Mesendoderm (in vitro differentiated cells): ENCODE measurements at regions not wholly inside any gene's neighbourhood (a gene's known extent, or its start where the extent isn't known, plus 50 kb on each side); places are given as distances from the start of the nearest gene placed in this dataset.

Source experiments
- DNase-seq: peaks from one replicate; pipeline ENCODE4 v3.0.0; 2013
- H2AK5ac ChIP-seq: 2 replicates; pipeline ENCODE4 v1.6.1; 2013; ENCODE audit warnings: low read length, inconsistent platforms
- H2BK120ac ChIP-seq: 2 replicates; pipeline ENCODE4 v1.6.1; 2013; ENCODE audit warnings: low read depth, mild to moderate bottlenecking, low read length, moderate library complexity, mixed read lengths
- H2BK15ac ChIP-seq: replicated peaks from 2 replicates; pipeline ENCODE4 v1.6.1; 2013; ENCODE audit warnings: low read depth, mild to moderate bottlenecking, moderate library complexity
- H2BK5ac ChIP-seq: 2 replicates; pipeline ENCODE4 v1.6.1; 2013; ENCODE audit warnings: low read length, inconsistent platforms
- H3K18ac ChIP-seq: 2 replicates; pipeline ENCODE4 v1.6.1; 2013; ENCODE audit warnings: mild to moderate bottlenecking, low read length, mixed read lengths
- H3K23ac ChIP-seq: one replicate; pipeline ENCODE4 v1.6.1; 2013; ENCODE audit warnings: low read length
- H3K27ac ChIP-seq: 2 replicates; pipeline ENCODE4 v1.5.1; 2013; ENCODE audit warnings: low read depth, mild to moderate bottlenecking, inconsistent platforms, low read length, moderate library complexity
- H3K27me3 ChIP-seq: 2 replicates; pipeline ENCODE4 v1.6.1; 2013; ENCODE audit warnings: low read length, control low read depth, mild to moderate bottlenecking, inconsistent platforms; ENCODE audit not compliant: insufficient read depth, poor library complexity
- H3K36me3 ChIP-seq: 2 replicates; pipeline ENCODE4 v1.6.1; 2013; ENCODE audit warnings: low read length, inconsistent platforms; ENCODE audit not compliant: control insufficient read depth, insufficient read depth
- H3K4ac ChIP-seq: one replicate; pipeline ENCODE4 v1.6.1; 2013; ENCODE audit warnings: low read depth, mild to moderate bottlenecking, low read length, moderate library complexity
- H3K4me1 ChIP-seq: 2 replicates; pipeline ENCODE4 v1.6.1; 2013; ENCODE audit warnings: low read depth, low read length, inconsistent platforms; ENCODE audit not compliant: control insufficient read depth
- H3K4me2 ChIP-seq: 2 replicates; pipeline ENCODE4 v1.6.1; 2013; ENCODE audit warnings: low read length
- H3K4me3 ChIP-seq: 2 replicates; pipeline ENCODE4 v1.5.1; 2013; ENCODE audit warnings: mild to moderate bottlenecking, low read length
- H3K56ac ChIP-seq: one replicate; pipeline ENCODE4 v1.6.1; 2013; ENCODE audit warnings: low read length
- H3K79me1 ChIP-seq: 2 replicates; pipeline ENCODE4 v1.6.1; 2013; ENCODE audit warnings: low read length, inconsistent platforms
- H3K79me2 ChIP-seq: 2 replicates; pipeline ENCODE4 v1.6.1; 2013; ENCODE audit warnings: mild to moderate bottlenecking, low read length; ENCODE audit not compliant: control insufficient read depth, insufficient read depth
- H3K9ac ChIP-seq: 2 replicates; pipeline ENCODE4 v1.6.1; 2013; ENCODE audit warnings: low read length, inconsistent platforms
- H4K5ac ChIP-seq: one replicate; pipeline ENCODE4 v1.6.1; 2013; ENCODE audit warnings: low read length
- H4K8ac ChIP-seq: one replicate; pipeline ENCODE4 v1.6.1; 2013; ENCODE audit warnings: low read depth, mild to moderate bottlenecking, control low read depth, low read length, moderate library complexity
- WGBS: extraction: QIAGEN DNeasy Blood & Tissue Kit; methylation state at CpG from one replicate; pipeline ENCODE4 v1.1.7; 2013; ENCODE audit warnings: low lambda C conversion rate, missing lambda C conversion rate; ENCODE audit not compliant: insufficient coverage; ENCODE audit errors: extremely low coverage; 5-methylcytosine and 5-hydroxymethylcytosine counted together

GRCh38 chr21:35749904-35750303 lies 310.4 kb downstream of the SETD4 start:
- H2AK5ac ChIP-seq = no peak overlapping the region
- H3K4ac ChIP-seq = no peak overlapping the region
- no peak overlapping the region for H2BK5ac ChIP-seq
- no peak overlapping the region for H2BK120ac ChIP-seq
- H3K36me3 ChIP-seq = no peaks in the 10 kb centered on the region
- no peak for DNase-seq
- no peaks in the 10 kb centered on the region for H3K79me2 ChIP-seq
- H3K23ac ChIP-seq = no peak overlapping the region
- no peaks in the 10 kb centered on the region for H3K79me1 ChIP-seq
- WGBS = no CpG with 5 or more reads among the region's 3 CpGs
- H3K4me2 ChIP-seq = no peak overlapping the region
- no peak overlapping the region for H3K4me3 ChIP-seq
- no peak overlapping the region for H3K18ac ChIP-seq
- H2BK15ac ChIP-seq = no peak overlapping the region
- H4K8ac ChIP-seq = no peak overlapping the region
- no peak overlapping the region for H3K9ac ChIP-seq
- peaks cover 2% of the 10 kb centered on the region for H3K4me1 ChIP-seq
- H4K5ac ChIP-seq = no peak overlapping the region
- H3K27me3 ChIP-seq = no peaks in the 10 kb centered on the region
- H3K56ac ChIP-seq = no peak overlapping the region
- H3K27ac ChIP-seq = no peak overlapping the region

DNA sequence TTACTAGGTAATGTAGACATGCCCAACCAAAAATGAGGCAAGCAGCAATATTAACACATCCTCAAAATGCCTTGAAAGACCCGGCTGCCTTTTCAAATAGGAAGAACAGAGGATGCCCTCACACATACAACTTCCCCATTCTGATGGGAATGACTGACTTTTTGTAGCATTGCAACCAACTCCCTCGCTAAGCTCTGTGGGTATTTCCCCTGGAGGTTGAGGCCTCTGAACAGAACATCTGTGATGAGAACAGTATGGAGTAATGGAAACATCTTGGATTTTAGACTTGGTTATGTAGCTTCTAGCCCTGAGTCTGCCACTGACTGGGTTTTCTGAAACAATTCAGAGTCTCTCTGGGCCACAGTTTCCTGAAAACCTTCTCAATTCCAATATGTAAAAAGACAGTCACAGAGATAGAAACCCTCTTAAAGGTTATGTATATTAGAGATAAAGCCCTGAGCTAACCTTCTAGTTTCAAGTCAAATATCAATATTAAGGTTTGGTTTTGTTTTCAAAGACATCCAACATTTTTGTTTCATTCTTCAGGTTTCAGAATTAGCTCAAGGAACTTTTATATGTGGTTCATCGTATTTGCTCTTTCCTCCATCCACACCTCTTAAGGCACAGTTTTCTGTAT lies 311.5 kb downstream of the SETD4 start:
- Histone ChIP-seq H3K23ac (no peak overlapping the region), H3K4me1 (peaks cover 2% of the 10 kb centered on the region), H3K4me2 (no peak overlapping the region), H2BK15ac (no peak overlapping the region), H3K36me3 (no peaks in the 10 kb centered on the region), H3K27ac (no peak overlapping the region), H3K79me2 (no peaks in the 10 kb centered on the region), H3K79me1 (no peaks in the 10 kb centered on the region), H3K4ac (no peak overlapping the region), H2BK5ac (no peak overlapping the region), H3K18ac (no peak overlapping the region), H4K8ac (no peak overlapping the region), H3K9ac (no peak overlapping the region), H3K56ac (no peak overlapping the region), H3K27me3 (no peaks in the 10 kb centered on the region), H2BK120ac (no peak overlapping the region), H3K4me3 (no peak overlapping the region), H2AK5ac (no peak overlapping the region), H4K5ac (no peak overlapping the region)
- no peak for DNase-seq
- WGBS = no CpG with 5 or more reads among the region's 3 CpGs

DNA sequence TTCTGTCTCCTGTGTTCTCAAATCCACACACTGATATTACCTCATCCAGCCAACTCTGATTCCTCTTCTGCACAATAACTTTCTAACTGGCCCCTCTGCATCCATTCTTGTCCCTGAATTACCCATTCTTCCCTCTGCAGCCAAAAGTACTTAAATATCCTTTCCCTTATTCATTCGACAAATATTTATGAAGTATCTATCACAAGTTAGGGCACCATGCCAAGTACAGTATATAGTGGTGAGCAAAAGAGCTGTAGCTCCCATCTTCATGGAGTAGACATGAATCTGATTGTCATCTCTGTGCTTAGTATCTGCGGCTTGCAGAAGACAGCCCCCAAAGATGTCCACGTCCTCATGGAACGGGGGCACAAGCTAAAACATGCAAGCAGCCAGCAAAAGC lies 316.8 kb downstream of the SETD4 start:
- Histone ChIP-seq H3K4me1 (no peaks in the 10 kb centered on the region), H3K23ac (no peak overlapping the region), H2BK120ac (no peak overlapping the region), H3K18ac (no peak overlapping the region), H2BK5ac (no peak overlapping the region), H4K8ac (no peak overlapping the region), H3K79me2 (no peaks in the 10 kb centered on the region), H3K79me1 (no peaks in the 10 kb centered on the region), H3K4ac (no peak overlapping the region), H3K27me3 (no peaks in the 10 kb centered on the region), H3K36me3 (no peaks in the 10 kb centered on the region), H3K56ac (no peak overlapping the region), H2BK15ac (no peak overlapping the region), H3K9ac (no peak overlapping the region), H2AK5ac (no peak overlapping the region), H3K27ac (no peak overlapping the region), H3K4me2 (no peak overlapping the region), H3K4me3 (no peak overlapping the region), H4K5ac (no peak overlapping the region)
- no peak for DNase-seq
- no CpG with 5 or more reads among the region's 4 CpGs for WGBS

DNA sequence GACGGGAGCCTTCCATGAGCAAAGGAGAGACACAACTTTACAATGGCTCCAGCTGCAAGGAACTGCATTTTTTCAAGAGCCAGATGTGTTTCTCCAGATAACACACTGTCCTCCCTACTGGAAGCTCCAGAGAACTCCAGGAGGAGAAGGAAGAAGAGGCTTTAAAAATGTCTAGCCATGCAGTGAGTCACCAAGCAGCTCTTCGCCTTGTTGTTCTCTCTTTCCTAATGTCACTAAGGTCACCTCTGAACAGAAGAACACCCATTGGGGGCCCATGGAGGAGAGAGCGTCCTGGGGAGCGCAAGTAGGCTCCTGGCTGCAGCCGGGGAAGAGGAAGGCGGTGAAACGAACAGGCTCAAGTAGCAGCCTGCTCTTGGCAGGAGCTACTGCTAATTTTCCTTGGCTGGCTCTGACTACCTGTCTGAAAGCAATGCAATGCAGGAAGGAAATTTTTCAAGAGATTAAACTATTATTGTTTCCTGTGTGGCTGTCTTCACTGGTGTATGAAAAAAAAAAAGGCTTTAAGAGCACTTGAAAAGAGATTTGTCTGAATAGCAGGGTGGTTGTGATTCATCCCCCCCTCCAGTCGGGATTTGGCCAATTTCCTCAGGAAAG lies 321.9 kb downstream of the SETD4 start:
- no peak overlapping the region for H4K5ac ChIP-seq
- H3K23ac ChIP-seq = no peak overlapping the region
- DNase-seq = no peak
- no CpG with 5 or more reads among the region's 8 CpGs for WGBS
- H3K9ac ChIP-seq = no peak overlapping the region
- H3K36me3 ChIP-seq = no peaks in the 10 kb centered on the region
- H3K79me2 ChIP-seq = no peaks in the 10 kb centered on the region
- no peak overlapping the region for H3K4me2 ChIP-seq
- H2BK120ac ChIP-seq = no peak overlapping the region
- no peak overlapping the region for H3K56ac ChIP-seq
- H2BK15ac ChIP-seq = no peak overlapping the region
- H3K18ac ChIP-seq = no peak overlapping the region
- no peaks in the 10 kb centered on the region for H3K4me1 ChIP-seq
- H2AK5ac ChIP-seq = no peak overlapping the region
- H3K4me3 ChIP-seq = no peak overlapping the region
- no peaks in the 10 kb centered on the region for H3K79me1 ChIP-seq
- H4K8ac ChIP-seq = no peak overlapping the region
- no peak overlapping the region for H2BK5ac ChIP-seq
- H3K27ac ChIP-seq = no peak overlapping the region
- no peaks in the 10 kb centered on the region for H3K27me3 ChIP-seq
- no peak overlapping the region for H3K4ac ChIP-seq

GRCh38 chr21:35737899-35738346 lies 322.4 kb downstream of the SETD4 start:
- no peaks in the 10 kb centered on the region for H3K27me3 ChIP-seq
- H4K8ac ChIP-seq = no peak overlapping the region
- H3K36me3 ChIP-seq = no peaks in the 10 kb centered on the region
- no peak overlapping the region for H2AK5ac ChIP-seq
- no peak overlapping the region for H3K9ac ChIP-seq
- H3K4me2 ChIP-seq = no peak overlapping the region
- H3K23ac ChIP-seq = no peak overlapping the region
- H3K4ac ChIP-seq = no peak overlapping the region
- no peak overlapping the region for H3K4me3 ChIP-seq
- no peaks in the 10 kb centered on the region for H3K79me2 ChIP-seq
- H3K56ac ChIP-seq = no peak overlapping the region
- no peaks in the 10 kb centered on the region for H3K79me1 ChIP-seq
- H2BK15ac ChIP-seq = no peak overlapping the region
- DNase-seq = no peak
- no peaks in the 10 kb centered on the region for H3K4me1 ChIP-seq
- WGBS = no CpG with 5 or more reads among the region's 6 CpGs
- H2BK5ac ChIP-seq = no peak overlapping the region
- no peak overlapping the region for H4K5ac ChIP-seq
- no peak overlapping the region for H2BK120ac ChIP-seq
- H3K18ac ChIP-seq = no peak overlapping the region
- H3K27ac ChIP-seq = no peak overlapping the region

GRCh38 chr21:35737449-35737848 lies 322.9 kb downstream of the SETD4 start:
- Histone ChIP-seq H2AK5ac (no peak overlapping the region), H3K56ac (no peak overlapping the region), H3K27me3 (no peaks in the 10 kb centered on the region), H3K4me3 (no peak overlapping the region), H3K4me1 (no peaks in the 10 kb centered on the region), H3K79me1 (no peaks in the 10 kb centered on the region), H3K23ac (no peak overlapping the region), H3K79me2 (no peaks in the 10 kb centered on the region), H2BK5ac (no peak overlapping the region), H3K18ac (no peak overlapping the region), H3K4me2 (no peak overlapping the region), H3K4ac (no peak overlapping the region), H3K27ac (no peak overlapping the region), H2BK15ac (no peak overlapping the region), H4K8ac (no peak overlapping the region), H3K36me3 (no peaks in the 10 kb centered on the region), H3K9ac (no peak overlapping the region), H4K5ac (no peak overlapping the region), H2BK120ac (no peak overlapping the region)
- no peak for DNase-seq
- WGBS = no CpG with 5 or more reads among the region's 4 CpGs
